ENCODE measurements at regions not wholly inside any gene's neighbourhood (a gene's known extent, or its start where the extent isn't known, plus 50 kb on each side); places are given as distances from the start of the nearest gene placed in this dataset.

DNA sequence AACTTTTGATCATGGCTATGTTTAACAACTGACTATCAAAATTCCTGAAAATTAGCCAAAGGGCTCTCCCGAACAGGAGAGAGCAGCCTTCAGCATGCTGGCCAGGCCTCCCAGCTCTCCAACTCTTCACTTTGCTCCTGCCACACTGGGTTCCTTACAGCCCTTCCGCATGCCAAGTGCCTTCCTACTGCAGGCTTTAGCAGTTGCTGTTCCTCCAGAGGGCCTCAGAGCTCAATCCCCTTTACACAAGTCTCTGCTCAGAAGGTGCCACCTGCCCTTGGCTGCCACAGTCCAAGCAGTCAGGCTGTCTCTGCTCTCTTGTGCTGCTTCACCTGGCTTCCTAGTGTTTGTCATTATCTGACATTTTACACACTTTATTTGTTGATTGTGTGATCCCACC, 553.1 kb upstream of the PPP2R3A start (continued):
- TF ChIP-seq, protein P1, sequence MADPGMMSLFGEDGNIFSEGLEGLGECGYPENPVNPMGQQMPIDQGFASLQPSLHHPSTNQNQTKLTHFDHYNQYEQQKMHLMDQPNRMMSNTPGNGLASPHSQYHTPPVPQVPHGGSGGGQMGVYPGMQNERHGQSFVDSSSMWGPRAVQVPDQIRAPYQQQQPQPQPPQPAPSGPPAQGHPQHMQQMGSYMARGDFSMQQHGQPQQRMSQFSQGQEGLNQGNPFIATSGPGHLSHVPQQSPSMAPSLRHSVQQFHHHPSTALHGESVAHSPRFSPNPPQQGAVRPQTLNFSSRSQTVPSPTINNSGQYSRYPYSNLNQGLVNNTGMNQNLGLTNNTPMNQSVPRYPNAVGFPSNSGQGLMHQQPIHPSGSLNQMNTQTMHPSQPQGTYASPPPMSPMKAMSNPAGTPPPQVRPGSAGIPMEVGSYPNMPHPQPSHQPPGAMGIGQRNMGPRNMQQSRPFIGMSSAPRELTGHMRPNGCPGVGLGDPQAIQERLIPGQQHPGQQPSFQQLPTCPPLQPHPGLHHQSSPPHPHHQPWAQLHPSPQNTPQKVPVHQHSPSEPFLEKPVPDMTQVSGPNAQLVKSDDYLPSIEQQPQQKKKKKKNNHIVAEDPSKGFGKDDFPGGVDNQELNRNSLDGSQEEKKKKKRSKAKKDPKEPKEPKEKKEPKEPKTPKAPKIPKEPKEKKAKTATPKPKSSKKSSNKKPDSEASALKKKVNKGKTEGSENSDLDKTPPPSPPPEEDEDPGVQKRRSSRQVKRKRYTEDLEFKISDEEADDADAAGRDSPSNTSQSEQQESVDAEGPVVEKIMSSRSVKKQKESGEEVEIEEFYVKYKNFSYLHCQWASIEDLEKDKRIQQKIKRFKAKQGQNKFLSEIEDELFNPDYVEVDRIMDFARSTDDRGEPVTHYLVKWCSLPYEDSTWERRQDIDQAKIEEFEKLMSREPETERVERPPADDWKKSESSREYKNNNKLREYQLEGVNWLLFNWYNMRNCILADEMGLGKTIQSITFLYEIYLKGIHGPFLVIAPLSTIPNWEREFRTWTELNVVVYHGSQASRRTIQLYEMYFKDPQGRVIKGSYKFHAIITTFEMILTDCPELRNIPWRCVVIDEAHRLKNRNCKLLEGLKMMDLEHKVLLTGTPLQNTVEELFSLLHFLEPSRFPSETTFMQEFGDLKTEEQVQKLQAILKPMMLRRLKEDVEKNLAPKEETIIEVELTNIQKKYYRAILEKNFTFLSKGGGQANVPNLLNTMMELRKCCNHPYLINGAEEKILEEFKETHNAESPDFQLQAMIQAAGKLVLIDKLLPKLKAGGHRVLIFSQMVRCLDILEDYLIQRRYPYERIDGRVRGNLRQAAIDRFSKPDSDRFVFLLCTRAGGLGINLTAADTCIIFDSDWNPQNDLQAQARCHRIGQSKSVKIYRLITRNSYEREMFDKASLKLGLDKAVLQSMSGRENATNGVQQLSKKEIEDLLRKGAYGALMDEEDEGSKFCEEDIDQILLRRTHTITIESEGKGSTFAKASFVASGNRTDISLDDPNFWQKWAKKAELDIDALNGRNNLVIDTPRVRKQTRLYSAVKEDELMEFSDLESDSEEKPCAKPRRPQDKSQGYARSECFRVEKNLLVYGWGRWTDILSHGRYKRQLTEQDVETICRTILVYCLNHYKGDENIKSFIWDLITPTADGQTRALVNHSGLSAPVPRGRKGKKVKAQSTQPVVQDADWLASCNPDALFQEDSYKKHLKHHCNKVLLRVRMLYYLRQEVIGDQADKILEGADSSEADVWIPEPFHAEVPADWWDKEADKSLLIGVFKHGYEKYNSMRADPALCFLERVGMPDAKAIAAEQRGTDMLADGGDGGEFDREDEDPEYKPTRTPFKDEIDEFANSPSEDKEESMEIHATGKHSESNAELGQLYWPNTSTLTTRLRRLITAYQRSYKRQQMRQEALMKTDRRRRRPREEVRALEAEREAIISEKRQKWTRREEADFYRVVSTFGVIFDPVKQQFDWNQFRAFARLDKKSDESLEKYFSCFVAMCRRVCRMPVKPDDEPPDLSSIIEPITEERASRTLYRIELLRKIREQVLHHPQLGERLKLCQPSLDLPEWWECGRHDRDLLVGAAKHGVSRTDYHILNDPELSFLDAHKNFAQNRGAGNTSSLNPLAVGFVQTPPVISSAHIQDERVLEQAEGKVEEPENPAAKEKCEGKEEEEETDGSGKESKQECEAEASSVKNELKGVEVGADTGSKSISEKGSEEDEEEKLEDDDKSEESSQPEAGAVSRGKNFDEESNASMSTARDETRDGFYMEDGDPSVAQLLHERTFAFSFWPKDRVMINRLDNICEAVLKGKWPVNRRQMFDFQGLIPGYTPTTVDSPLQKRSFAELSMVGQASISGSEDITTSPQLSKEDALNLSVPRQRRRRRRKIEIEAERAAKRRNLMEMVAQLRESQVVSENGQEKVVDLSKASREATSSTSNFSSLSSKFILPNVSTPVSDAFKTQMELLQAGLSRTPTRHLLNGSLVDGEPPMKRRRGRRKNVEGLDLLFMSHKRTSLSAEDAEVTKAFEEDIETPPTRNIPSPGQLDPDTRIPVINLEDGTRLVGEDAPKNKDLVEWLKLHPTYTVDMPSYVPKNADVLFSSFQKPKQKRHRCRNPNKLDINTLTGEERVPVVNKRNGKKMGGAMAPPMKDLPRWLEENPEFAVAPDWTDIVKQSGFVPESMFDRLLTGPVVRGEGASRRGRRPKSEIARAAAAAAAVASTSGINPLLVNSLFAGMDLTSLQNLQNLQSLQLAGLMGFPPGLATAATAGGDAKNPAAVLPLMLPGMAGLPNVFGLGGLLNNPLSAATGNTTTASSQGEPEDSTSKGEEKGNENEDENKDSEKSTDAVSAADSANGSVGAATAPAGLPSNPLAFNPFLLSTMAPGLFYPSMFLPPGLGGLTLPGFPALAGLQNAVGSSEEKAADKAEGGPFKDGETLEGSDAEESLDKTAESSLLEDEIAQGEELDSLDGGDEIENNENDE (IDR thresholded peaks at IDR 0.05; ENCODE audit: low read depth, low read length), result no peak
- TF ChIP-seq ZNF224 (CRISPR knock-in tag; IDR thresholded peaks at IDR 0.05) (no peak), RBM25 (IDR thresholded peaks at IDR 0.05; ENCODE audit: low read depth, low read length, severe bottlenecking) (no peak), ZFP1 (CRISPR knock-in tag; IDR thresholded peaks at IDR 0.05) (no peak), NR4A1 (CRISPR knock-in tag; IDR thresholded peaks at IDR 0.05) (no peak), NR4A1 (tag; IDR thresholded peaks at IDR 0.05) (no peak)

Data from K562 (cell line).